Heart right ventricle (tissue), 16 donors: ENCODE measurements at regions not wholly inside any gene's neighbourhood (a gene's known extent, or its start where the extent isn't known, plus 50 kb on each side); places are given as distances from the start of the nearest gene placed in this dataset.

Source experiments
- ATAC-seq, 8 donors: fragments of 200-7000 bp; cut with Tn5 transposase; one replicate each; pipeline ENCODE4 v1.9.1; 2020; ENCODE audit warnings: mild to moderate bottlenecking in 8 of 8, moderate library complexity in 8 of 8, moderate number of reproducible peaks in 1 of 8
- DNase-seq, 2 donors: peaks; one replicate each; pipeline ENCODE4 v3.0.0-alpha.2; 2020
- H3K27ac ChIP-seq, 10 donors: fragments of 200-600 bp; sonication (generic) in 2 of 10; one replicate each; pipeline versions ENCODE4 v1.5.0 to v1.8.0; 2020 to 2022; ENCODE audit warnings: mild to moderate bottlenecking in 3 of 10
- H3K27me3 ChIP-seq, 7 donors: fragments of 200-600 bp; one replicate each; pipeline ENCODE4 v1.8.0; 2021 to 2022; ENCODE audit warnings: mild to moderate bottlenecking in 2 of 7
- H3K36me3 ChIP-seq, 9 donors: fragments of 200-600 bp; sonication (generic) in 1 of 9; one replicate each; pipeline versions ENCODE4 v1.5.0 to v1.8.0; 2020 to 2022; ENCODE audit warnings: mild to moderate bottlenecking in 2 of 9
- H3K4me1 ChIP-seq, 9 donors: fragments of 200-600 bp; sonication (generic) in 1 of 9; one replicate each; pipeline versions ENCODE4 v1.5.0 to v1.8.0; 2020 to 2022; ENCODE audit warnings: mild to moderate bottlenecking in 4 of 9
- H3K4me3 ChIP-seq, 10 donors: fragments of 200-600 bp; sonication (generic) in 2 of 10; one replicate each; pipeline versions ENCODE4 v1.5.0 to v1.8.0; 2020 to 2022; ENCODE audit warnings: mild to moderate bottlenecking in 7 of 10, moderate library complexity in 2 of 10
- H3K9me3 ChIP-seq, 11 donors: fragments of 200-600 bp in 10 of 11; sonication (generic) in 2 of 11; one replicate each; pipeline versions ENCODE4 v1.5.0 to v1.8.0; 2013 to 2022; ENCODE audit warnings: mild to moderate bottlenecking in 2 of 11, control low read depth in 1 of 11, moderate library complexity in 1 of 11
- WGBS, 2 donors: extraction: QIAGEN DNeasy Blood & Tissue Kit; methylation state at CpG; one replicate each; pipeline ENCODE4 v1.1.7; 2013; ENCODE audit warnings: inconsistent platforms in 1 of 2; 5-methylcytosine and 5-hydroxymethylcytosine counted together
- intact Hi-C, 10 donors: fragments of 100-400 bp; cut with DNase I; formaldehyde crosslinking; loops; one replicate each; pipeline versions ENCODE4 v1.11.1 to v1.14.2; 2022
- TF ChIP-seq, protein P1 (sequence below), 9 donors: fragments of 200-600 bp; sonication (generic) in 2 of 9; IDR thresholded peaks; one replicate each; pipeline versions ENCODE4 v1.5.0 to v1.8.0; 2021 to 2022; ENCODE audit warnings: antibody characterized with exemption in 9 of 9, mild to moderate bottlenecking in 5 of 9, moderate library complexity in 1 of 9
- donor health status: Arrhythmogenic right ventricular cardiomyopathy.
- donor health status: ischemic (EF 13 %, LVEDD 7.1; RV severe dilation, severe dysfunction).
- donor health status: healthy with polysubstance abuse.
- donor health status: DM: no; HTN: yes; CAD: no.
- donor health status: DM: no; HTN: no; CAD: no.
- donor health status: ischemic (EF 25% LVEDD 6.9; RV normal size, moderate dysfunction).
- donor health status: ischemic (EF 25% LVEDD 5.7; RV mildly dilated, moderate dysfunction).
- donor health status: healthy.
- donor health status: DM: yes; HTN: yes; CAD: no.
- donor health status: Ischemic cardiomyopathy.
- donor health status: ischemic (EF 35%, LVEDD 5.7; RV mildly dilated, moderate dysfunction).
- donor health status: nonischemic (EF 11% LVEDD 7.7; RV severe dilation, severe dysfunction).
- donor health status: DM: yes; HTN: yes; CAD: no.
- donor health status: PGD.
- donor health status: ischemic (EF 29% LVEDD 5.4; RV normal size, mild dysfunction).
- donor health status: nonischemic (EF 23%, LVEDD 6.1; RV moderate dilation, normal function).

DNA sequence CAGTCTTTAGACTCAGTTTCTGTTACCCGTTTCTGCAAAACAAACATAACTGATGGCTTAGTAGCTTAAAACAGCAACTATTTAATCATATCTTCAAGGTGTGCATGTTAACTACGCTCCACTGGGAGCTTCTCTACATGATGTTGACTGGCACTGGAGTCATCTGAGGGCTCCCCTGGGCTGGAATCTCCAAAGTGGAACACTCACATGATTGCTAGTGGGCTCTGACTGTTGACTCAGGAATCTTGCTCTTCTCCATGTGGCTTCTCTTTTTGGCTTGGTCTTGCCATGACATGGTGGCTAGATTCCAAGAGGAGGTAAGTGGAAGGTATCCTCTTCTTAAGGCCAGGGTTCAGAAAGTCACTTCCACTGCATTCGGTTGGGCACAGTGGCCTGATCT lies 160.8 kb downstream of the PMAIP1 start:
- H3K4me3 ChIP-seq = no peak overlapping the region
- H3K27ac ChIP-seq = no peak overlapping the region
- TF ChIP-seq, protein P1, sequence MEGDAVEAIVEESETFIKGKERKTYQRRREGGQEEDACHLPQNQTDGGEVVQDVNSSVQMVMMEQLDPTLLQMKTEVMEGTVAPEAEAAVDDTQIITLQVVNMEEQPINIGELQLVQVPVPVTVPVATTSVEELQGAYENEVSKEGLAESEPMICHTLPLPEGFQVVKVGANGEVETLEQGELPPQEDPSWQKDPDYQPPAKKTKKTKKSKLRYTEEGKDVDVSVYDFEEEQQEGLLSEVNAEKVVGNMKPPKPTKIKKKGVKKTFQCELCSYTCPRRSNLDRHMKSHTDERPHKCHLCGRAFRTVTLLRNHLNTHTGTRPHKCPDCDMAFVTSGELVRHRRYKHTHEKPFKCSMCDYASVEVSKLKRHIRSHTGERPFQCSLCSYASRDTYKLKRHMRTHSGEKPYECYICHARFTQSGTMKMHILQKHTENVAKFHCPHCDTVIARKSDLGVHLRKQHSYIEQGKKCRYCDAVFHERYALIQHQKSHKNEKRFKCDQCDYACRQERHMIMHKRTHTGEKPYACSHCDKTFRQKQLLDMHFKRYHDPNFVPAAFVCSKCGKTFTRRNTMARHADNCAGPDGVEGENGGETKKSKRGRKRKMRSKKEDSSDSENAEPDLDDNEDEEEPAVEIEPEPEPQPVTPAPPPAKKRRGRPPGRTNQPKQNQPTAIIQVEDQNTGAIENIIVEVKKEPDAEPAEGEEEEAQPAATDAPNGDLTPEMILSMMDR (IDR thresholded peaks at IDR 0.05) = no peak
- intact Hi-C loops = no loop called here
- H3K27me3 ChIP-seq = peaks cover 0 to 5% (median 0%) of the 10 kb centered on the region in 7 donors
- H3K4me1 ChIP-seq = no peaks in the 10 kb centered on the region
- ATAC-seq (no peak), DNase-seq (no peak)
- H3K9me3 ChIP-seq = no peaks in the 10 kb centered on the region
- WGBS, 2 donors = 79 to 82% methylated on average over 3 of the region's 3 CpGs
- no peaks in the 10 kb centered on the region for H3K36me3 ChIP-seq

GRCh38 chr18:60060026-60060425 lies 160.2 kb downstream of the PMAIP1 start:
- TF ChIP-seq, protein P1 (IDR thresholded peaks at IDR 0.05) = no peak
- intact Hi-C loops = no loop called here
- H3K27ac ChIP-seq = no peak overlapping the region
- no peaks in the 10 kb centered on the region for H3K9me3 ChIP-seq
- H3K4me3 ChIP-seq = no peak overlapping the region
- H3K27me3 ChIP-seq = peaks cover 0 to 5% (median 0%) of the 10 kb centered on the region in 7 donors
- no peaks in the 10 kb centered on the region for H3K4me1 ChIP-seq
- WGBS, 2 donors = 60 to 66% methylated on average over 1 of the region's 1 CpG
- DNase-seq (no peak), ATAC-seq (no peak)
- no peaks in the 10 kb centered on the region for H3K36me3 ChIP-seq

DNA sequence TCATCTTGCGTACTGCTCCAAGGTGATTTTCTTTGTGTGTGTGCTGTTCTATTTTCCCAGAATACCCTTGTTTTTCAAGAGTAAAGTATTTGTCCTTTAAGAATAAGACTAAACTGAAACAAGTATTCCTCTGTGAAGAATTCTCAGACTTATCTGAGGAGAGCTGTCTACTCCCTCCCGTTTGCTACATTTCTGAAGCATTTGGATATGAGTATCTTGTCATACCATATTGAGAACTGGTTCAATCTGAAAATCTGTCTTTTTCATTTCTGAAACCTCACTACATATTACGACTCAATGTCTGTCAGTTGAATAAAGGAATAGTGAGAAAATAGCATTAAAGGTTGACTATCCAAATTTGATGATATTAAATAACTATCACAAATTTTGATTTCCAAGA lies 159.4 kb downstream of the PMAIP1 start:
- peaks cover 0 to 5% (median 0%) of the 10 kb centered on the region in 7 donors for H3K27me3 ChIP-seq
- TF ChIP-seq, protein P1 (IDR thresholded peaks at IDR 0.05) = no peak
- DNase-seq (no peak), ATAC-seq (no peak)
- no peaks in the 10 kb centered on the region for H3K36me3 ChIP-seq
- H3K4me1 ChIP-seq = no peaks in the 10 kb centered on the region
- H3K27ac ChIP-seq = no peak overlapping the region
- 57 to 65% methylated on average over 3 of the region's 3 CpGs for WGBS, 2 donors
- no peak overlapping the region for H3K4me3 ChIP-seq
- intact Hi-C loops = no loop called here
- H3K9me3 ChIP-seq = no peaks in the 10 kb centered on the region

DNA sequence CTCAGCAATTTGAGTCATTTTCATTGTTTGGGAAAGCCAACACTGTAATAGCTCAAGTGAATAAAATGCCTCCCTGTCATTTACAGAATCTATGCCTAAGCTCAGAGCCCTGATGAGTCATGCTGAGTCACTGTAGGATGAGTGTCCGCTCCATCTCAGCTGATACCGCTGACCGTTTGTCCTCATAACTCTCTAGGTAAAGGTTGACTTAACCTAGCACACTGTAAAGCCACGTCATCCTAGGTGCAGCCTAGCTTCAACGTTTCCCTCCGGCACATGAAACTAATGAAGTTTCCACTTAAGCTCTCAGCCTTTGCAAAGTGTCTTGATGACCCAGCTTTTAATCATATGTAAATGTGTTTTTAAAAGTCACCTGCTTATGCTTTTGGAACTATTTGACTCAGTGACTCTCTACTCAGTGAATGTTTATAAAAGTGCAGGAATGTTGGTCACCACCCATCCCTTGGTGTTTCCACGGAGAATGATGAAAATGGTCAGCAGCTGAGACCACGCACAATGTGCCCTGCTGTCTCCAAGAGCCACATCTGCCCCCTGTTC lies 154.0 kb downstream of the PMAIP1 start:
- ATAC-seq (no peak), DNase-seq (no peak)
- Histone ChIP-seq H3K9me3 (peaks cover 0 to 10% (median 0%) of the 10 kb centered on the region in 11 donors), H3K4me1 (no peaks in the 10 kb centered on the region), H3K4me3 (no peak overlapping the region), H3K36me3 (no peaks in the 10 kb centered on the region), H3K27ac (no peak overlapping the region), H3K27me3 (no peaks in the 10 kb centered on the region)
- 70 to 71% methylated on average over 8 of the region's 8 CpGs for WGBS, 2 donors
- TF ChIP-seq, protein P1 (IDR thresholded peaks at IDR 0.05) = no peak
- intact Hi-C loops = no loop called here
